ENCODE measurements at regions not wholly inside any gene's neighbourhood (a gene's known extent, or its start where the extent isn't known, plus 50 kb on each side); places are given as distances from the start of the nearest gene placed in this dataset.

- H2AFZ ChIP-seq (ENCODE audit: low read depth, low read length), result no peak overlapping the region
- H3K4me3 ChIP-seq (replicated peaks in 1 of 3; ENCODE audit: insufficient read depth in 1 of 3, low read depth in 1 of 3, low read length in 3 of 3), result no peak overlapping the region
- ChIA-PET POLR2A (no interaction called here), CTCF (no interaction called here)
- H3K9me1 ChIP-seq (replicated peaks; ENCODE audit: control insufficient read depth, extremely low read depth, insufficient read depth, low read length), result no peaks in the 10 kb centered on the region
- no peaks in the 10 kb centered on the region for H3K9me3 ChIP-seq (replicated peaks; ENCODE audit: control insufficient read depth, insufficient read depth, low read length)
- no peak overlapping the region for H3K4me2 ChIP-seq (ENCODE audit: insufficient read depth, low read length)
- H4K20me1 ChIP-seq (replicated peaks; ENCODE audit: control insufficient read depth, extremely low read depth, insufficient read depth, low read length), result no peaks in the 10 kb centered on the region
- TF ChIP-seq CTCF (IDR thresholded peaks at IDR 0.05; ENCODE audit: extremely low read depth in 1 of 2, insufficient read depth in 1 of 2, low read depth in 1 of 2, low read length in 2 of 2), result no peak
- TF ChIP-seq JUN (IDR thresholded peaks at IDR 0.05; ENCODE audit: borderline replicate concordance, insufficient read depth, insufficient read length, low read depth), result no peak
- TF ChIP-seq EZH2 (IDR thresholded peaks at IDR 0.05; ENCODE audit: borderline replicate concordance, low read depth, low read length, severe bottlenecking), result no peak
- TF ChIP-seq MAX (IDR thresholded peaks at IDR 0.05; ENCODE audit: insufficient read depth, insufficient read length), result no peak
- TF ChIP-seq GATA2 (IDR thresholded peaks at IDR 0.05; ENCODE audit: insufficient read depth, insufficient read length, low read depth, low read length), result no peak
- no peak for TF ChIP-seq FOS (IDR thresholded peaks at IDR 0.05; ENCODE audit: borderline replicate concordance, insufficient read depth, low read length)
- H3K4me1 ChIP-seq (ENCODE audit: control insufficient read depth, extremely low read depth, insufficient read depth, low read length), result no peaks in the 10 kb centered on the region
- dilution Hi-C loops (cut with MboI; ENCODE audit: extremely low pct_ligation_motif_present, low sequenced_read_pairs) (no loop called here), intact Hi-C loops (cut with micrococcal nuclease) (loop anchor here (5.0 kb wide), 1 partner anchor 338 kb away; no protein-coding TSS in a partner anchor)
- no peak overlapping the region for H3K27ac ChIP-seq (ENCODE audit: insufficient read depth, low read depth, low read length)
- H3K36me3 ChIP-seq (ENCODE audit: control insufficient read depth in 2 of 2, extremely low read depth in 1 of 2, insufficient read depth in 2 of 2, low read length in 2 of 2), result no peaks in the 10 kb centered on the region
- BruUV-seq (replicated peaks), result no TSS peak
- no peaks in the 10 kb centered on the region for H3K79me2 ChIP-seq (ENCODE audit: control insufficient read depth, insufficient read depth, low read length)
- no peak for DNase-seq (ENCODE audit: low read depth, low spot score)
- no peaks in the 10 kb centered on the region for H3K27me3 ChIP-seq (ENCODE audit: control insufficient read depth in 2 of 2, insufficient read depth in 2 of 2, low read length in 2 of 2)
- FAIRE-seq, result no peak
- no peak overlapping the region for H3K9ac ChIP-seq (replicated peaks; ENCODE audit: extremely low read depth, insufficient read depth, low read length)
Measured at GRCh38 chr1:65079941-65080340, 68.1 kb upstream of the AK4 start.
